ENCODE measurements at regions not wholly inside any gene's neighbourhood (a gene's known extent, or its start where the extent isn't known, plus 50 kb on each side); places are given as distances from the start of the nearest gene placed in this dataset.
"Not testable (repeated sequence)": the region's sequence is repeated elsewhere in the genome, so short reads cannot be mapped to it uniquely, and the experiment has no call there.

DNA sequence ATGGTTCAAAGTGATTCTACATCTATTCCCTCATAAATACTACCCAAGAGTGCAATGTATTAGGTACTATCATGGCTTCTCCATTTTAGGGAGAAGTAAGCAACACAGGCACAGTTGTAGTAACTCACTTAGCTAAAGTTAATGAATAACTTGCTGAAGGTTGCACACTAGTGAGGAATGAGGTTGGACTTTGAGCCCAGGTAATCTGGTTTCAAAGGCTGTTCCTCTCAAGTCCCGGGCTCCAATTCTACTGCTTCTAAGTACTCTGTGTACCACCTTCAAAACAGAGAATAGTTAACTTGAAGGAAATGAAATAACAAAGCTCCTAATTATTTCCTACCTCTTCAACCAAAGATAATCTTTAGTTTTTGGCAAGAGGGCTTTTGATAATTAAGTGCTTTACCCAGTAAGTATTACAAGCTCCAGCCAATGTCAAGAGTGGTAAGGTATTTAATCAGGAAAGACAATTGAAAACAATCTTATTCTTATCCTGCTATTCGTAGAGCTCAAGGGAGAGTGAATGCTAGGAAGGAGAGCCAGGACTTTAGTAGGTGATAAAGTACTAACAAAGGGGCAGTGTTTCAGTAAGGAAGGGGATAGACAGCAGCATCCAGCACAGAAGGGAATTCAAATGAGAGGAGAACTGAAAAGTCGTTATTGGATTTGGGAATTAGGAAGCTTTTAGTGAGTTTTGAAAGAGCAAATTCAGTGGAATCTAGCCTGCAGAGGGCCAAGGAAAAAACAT lies 158.2 kb upstream of the PTPRZ1 start:
- no peak for ATAC-seq (ENCODE audit: low FRiP score)

DNA sequence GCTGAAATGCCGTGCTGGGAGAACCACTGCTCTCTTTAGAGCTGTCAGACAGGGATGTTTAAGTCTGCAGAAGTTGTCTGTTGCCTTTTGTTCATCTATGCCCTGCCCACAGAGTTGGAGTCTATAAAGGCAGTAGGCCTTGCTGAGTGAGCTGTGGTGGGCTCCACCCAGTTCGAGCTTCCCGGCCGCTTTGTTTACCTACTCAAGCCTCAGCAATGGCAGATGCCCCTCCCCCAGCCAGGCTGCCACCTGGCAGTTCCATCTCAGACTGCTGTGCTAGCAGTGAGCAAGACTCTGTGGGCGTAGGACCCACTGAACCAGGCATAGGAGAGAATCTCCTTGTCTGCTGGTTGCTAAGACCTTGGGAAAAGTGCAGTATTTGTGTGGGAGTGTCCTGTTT lies 160.0 kb upstream of the PTPRZ1 start:
- H3K36me3 ChIP-seq (ENCODE audit: control insufficient read depth in 1 of 2, insufficient read depth in 2 of 2, low read length in 1 of 2); intact Hi-C loops (cut with DNase I); ATAC-seq (ENCODE audit: low FRiP score); H3K9me3 ChIP-seq (ENCODE audit: control insufficient read depth, low read length); H3K4me1 ChIP-seq (ENCODE audit: control insufficient read depth in 1 of 2, insufficient read depth in 2 of 2, low read length in 2 of 2); DNase-seq; H3K27ac ChIP-seq (ENCODE audit: low read depth in 1 of 2, low read length in 2 of 2); H3K4me3 ChIP-seq (ENCODE audit: low read length in 2 of 2); H3K27me3 ChIP-seq (ENCODE audit: control insufficient read depth in 1 of 2, insufficient read depth in 2 of 2, low read length in 1 of 2): not testable (repeated sequence)
- 55 to 58% methylated on average over 5 of the region's 5 CpGs for WGBS, 2 donors

More for the DNA sequence above, 158.2 kb upstream of the PTPRZ1 start:
- no peak for DNase-seq
- Histone ChIP-seq H3K4me1 (ENCODE audit: control insufficient read depth in 1 of 2, insufficient read depth in 2 of 2, low read length in 2 of 2) (no peaks in the 10 kb centered on the region), H3K36me3 (ENCODE audit: control insufficient read depth in 1 of 2, insufficient read depth in 2 of 2, low read length in 1 of 2) (no peaks in the 10 kb centered on the region), H3K27ac (ENCODE audit: low read depth in 1 of 2, low read length in 2 of 2) (no peak overlapping the region), H3K27me3 (ENCODE audit: control insufficient read depth in 1 of 2, insufficient read depth in 2 of 2, low read length in 1 of 2) (no peaks in the 10 kb centered on the region), H3K9me3 (ENCODE audit: control insufficient read depth, low read length) (no peaks in the 10 kb centered on the region), H3K4me3 (ENCODE audit: low read length in 2 of 2) (no peak overlapping the region)
- WGBS, 2 donors: 50 to 52% methylated on average over 3 of the region's 3 CpGs
- intact Hi-C loops (cut with DNase I): no loop called here

DNA sequence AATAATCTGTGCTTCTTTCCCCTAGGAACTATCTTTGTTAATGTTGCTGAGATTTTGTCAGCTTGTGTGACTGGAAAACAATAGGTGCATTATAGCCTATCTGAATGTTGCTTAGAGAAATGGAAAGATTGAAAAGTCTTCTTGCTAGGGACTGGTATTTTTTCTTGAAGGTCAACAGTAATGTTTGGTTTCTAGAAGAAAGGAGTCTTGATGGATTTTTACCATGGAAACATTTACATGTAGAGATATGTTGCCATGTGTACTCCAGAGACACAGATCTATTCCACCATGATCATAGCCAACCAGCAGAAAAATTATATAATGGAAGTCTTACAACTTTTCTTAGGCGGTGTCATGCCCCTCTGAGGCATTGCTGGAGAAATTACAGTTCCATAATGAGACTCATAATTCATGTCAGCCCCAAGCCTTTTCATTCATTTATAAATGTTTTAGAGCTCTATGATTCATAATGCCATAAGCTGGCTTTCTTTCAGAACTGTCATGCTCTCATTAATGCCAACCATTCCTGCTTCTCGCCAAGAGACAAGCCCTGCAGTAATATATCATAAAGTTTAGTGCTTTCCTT lies 175.1 kb upstream of the PTPRZ1 start:
- peaks cover 3% of the 10 kb centered on the region for H3K9me3 ChIP-seq (ENCODE audit: control insufficient read depth, low read length)
- DNase-seq (no peak), ATAC-seq (ENCODE audit: low FRiP score) (no peak)
- no peak overlapping the region for H3K4me3 ChIP-seq (ENCODE audit: low read length in 2 of 2)
- H3K27ac ChIP-seq (ENCODE audit: low read depth in 1 of 2, low read length in 2 of 2): no peak overlapping the region
- no peaks in the 10 kb centered on the region for H3K4me1 ChIP-seq (ENCODE audit: control insufficient read depth in 1 of 2, insufficient read depth in 2 of 2, low read length in 2 of 2)
- intact Hi-C loops (cut with DNase I): no loop called here
- peaks cover 0 to 3% of the 10 kb centered on the region in 2 donors for H3K27me3 ChIP-seq (ENCODE audit: control insufficient read depth in 1 of 2, insufficient read depth in 2 of 2, low read length in 1 of 2)
- WGBS, 2 donors: 9 to 14% methylated on average over 2 of the region's 2 CpGs
- H3K36me3 ChIP-seq (ENCODE audit: control insufficient read depth in 1 of 2, insufficient read depth in 2 of 2, low read length in 1 of 2): no peaks in the 10 kb centered on the region

DNA sequence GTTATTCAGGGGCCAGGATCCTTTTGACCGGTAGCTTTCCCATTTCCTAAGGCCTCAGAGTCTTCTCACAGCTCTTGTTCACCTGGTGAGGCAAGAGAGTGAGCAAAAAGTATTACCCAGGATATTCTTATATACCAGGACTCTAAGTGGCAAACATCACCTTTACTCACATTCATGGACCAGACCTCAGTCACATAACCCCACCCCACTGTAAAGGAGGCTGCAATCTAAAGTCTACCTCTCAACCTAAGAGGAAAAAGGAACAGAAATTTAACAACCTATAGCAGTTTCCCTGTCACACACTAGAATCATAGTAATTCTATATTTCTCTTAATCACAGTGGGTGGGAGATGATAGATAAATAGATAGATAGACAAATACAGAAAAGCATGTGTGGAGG lies 176.0 kb upstream of the PTPRZ1 start:
- WGBS, 2 donors: 96 to 97% methylated on average over 1 of the region's 1 CpG
- H3K9me3 ChIP-seq (ENCODE audit: control insufficient read depth, low read length): peaks cover 3% of the 10 kb centered on the region
- no peak for ATAC-seq (ENCODE audit: low FRiP score)
- intact Hi-C loops (cut with DNase I): no loop called here
- DNase-seq: no peak
- H3K36me3 ChIP-seq (ENCODE audit: control insufficient read depth in 1 of 2, insufficient read depth in 2 of 2, low read length in 1 of 2): no peaks in the 10 kb centered on the region
- H3K27me3 ChIP-seq (ENCODE audit: control insufficient read depth in 1 of 2, insufficient read depth in 2 of 2, low read length in 1 of 2): peaks cover 0 to 3% of the 10 kb centered on the region in 2 donors
- H3K4me3 ChIP-seq (ENCODE audit: low read length in 2 of 2): no peak overlapping the region
- no peak overlapping the region for H3K27ac ChIP-seq (ENCODE audit: low read depth in 1 of 2, low read length in 2 of 2)
- no peaks in the 10 kb centered on the region for H3K4me1 ChIP-seq (ENCODE audit: control insufficient read depth in 1 of 2, insufficient read depth in 2 of 2, low read length in 2 of 2)

DNA sequence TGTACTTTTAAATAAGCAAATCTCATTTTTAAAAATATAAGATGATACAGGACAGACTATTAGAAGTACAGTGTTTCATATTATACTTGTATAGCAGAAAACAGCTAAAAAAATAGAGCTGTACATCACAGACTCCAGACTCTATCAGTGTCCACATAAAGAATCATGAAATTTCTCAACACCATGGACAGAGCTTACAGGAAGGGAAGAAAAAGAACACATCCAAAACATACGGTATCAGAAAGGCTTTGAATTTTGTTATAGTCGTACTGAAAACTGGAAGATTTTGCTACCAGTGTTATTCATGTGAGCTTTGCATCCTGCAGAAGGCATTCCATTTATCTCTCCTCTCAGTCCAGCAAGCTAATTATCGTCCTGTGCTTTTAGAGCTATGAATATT lies 183.2 kb upstream of the PTPRZ1 start:
- Histone ChIP-seq H3K27me3 (ENCODE audit: control insufficient read depth in 1 of 2, insufficient read depth in 2 of 2, low read length in 1 of 2) (no peaks in the 10 kb centered on the region), H3K9me3 (ENCODE audit: control insufficient read depth, low read length) (peaks cover 3% of the 10 kb centered on the region), H3K4me3 (ENCODE audit: low read length in 2 of 2) (no peak overlapping the region), H3K36me3 (ENCODE audit: control insufficient read depth in 1 of 2, insufficient read depth in 2 of 2, low read length in 1 of 2) (no peaks in the 10 kb centered on the region), H3K27ac (ENCODE audit: low read depth in 1 of 2, low read length in 2 of 2) (no peak overlapping the region), H3K4me1 (ENCODE audit: control insufficient read depth in 1 of 2, insufficient read depth in 2 of 2, low read length in 2 of 2) (no peaks in the 10 kb centered on the region)
- DNase-seq: no peak
- 36 to 38% methylated on average over 3 of the region's 3 CpGs for WGBS, 2 donors
- no peak for ATAC-seq (ENCODE audit: low FRiP score)
- intact Hi-C loops (cut with DNase I): no loop called here

DNA sequence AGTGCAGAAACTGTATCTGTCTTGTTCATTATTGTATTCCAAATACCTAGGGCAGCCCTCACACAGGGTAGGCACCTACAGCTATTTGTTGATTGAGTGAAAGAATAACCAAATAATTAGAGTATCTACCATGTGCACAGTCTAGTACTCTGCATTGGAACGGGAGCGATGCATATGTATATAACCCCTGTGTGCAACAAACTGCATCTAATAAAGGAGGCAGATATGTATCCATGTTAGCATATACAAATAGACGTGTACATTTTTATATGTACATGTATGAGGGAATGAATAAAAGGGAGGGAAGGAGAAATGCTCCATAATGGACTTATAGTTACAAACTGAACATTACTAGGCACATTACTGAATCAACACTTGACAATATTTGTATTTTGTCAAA lies 191.3 kb upstream of the PTPRZ1 start:
- intact Hi-C loops (cut with DNase I): no loop called here
- 91 to 94% methylated on average over 3 of the region's 3 CpGs for WGBS, 2 donors
- no peak for DNase-seq
- no peaks in the 10 kb centered on the region for H3K36me3 ChIP-seq (ENCODE audit: control insufficient read depth in 1 of 2, insufficient read depth in 2 of 2, low read length in 1 of 2)
- no peak overlapping the region for H3K4me3 ChIP-seq (ENCODE audit: low read length in 2 of 2)
- H3K9me3 ChIP-seq (ENCODE audit: control insufficient read depth, low read length): no peaks in the 10 kb centered on the region
- no peaks in the 10 kb centered on the region for H3K4me1 ChIP-seq (ENCODE audit: control insufficient read depth in 1 of 2, insufficient read depth in 2 of 2, low read length in 2 of 2)
- H3K27me3 ChIP-seq (ENCODE audit: control insufficient read depth in 1 of 2, insufficient read depth in 2 of 2, low read length in 1 of 2): no peaks in the 10 kb centered on the region
- no peak overlapping the region for H3K27ac ChIP-seq (ENCODE audit: low read depth in 1 of 2, low read length in 2 of 2)
- no peak for ATAC-seq (ENCODE audit: low FRiP score)

DNA sequence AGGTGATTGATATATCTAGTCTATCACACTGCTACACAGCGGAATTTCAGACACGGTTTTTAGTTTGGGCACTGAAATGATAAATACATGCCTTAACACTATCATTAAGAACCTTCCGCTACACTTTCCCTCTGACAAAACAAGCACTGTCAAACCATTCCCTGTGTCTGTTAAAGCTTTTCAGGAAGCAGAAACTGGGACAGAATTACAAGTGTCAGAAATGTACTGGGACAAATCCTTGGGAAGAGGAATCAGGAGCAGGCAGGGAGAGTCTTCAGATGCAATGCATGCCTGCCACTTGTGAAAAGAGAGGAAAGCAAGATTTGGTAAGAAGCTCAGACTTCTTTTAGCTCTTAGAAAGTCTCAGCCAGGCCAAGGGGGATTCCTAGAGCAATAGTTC lies 196.8 kb upstream of the PTPRZ1 start:
- Histone ChIP-seq H3K27ac (ENCODE audit: low read depth in 1 of 2, low read length in 2 of 2) (no peak overlapping the region), H3K36me3 (ENCODE audit: control insufficient read depth in 1 of 2, insufficient read depth in 2 of 2, low read length in 1 of 2) (no peaks in the 10 kb centered on the region), H3K4me3 (ENCODE audit: low read length in 2 of 2) (no peak overlapping the region), H3K9me3 (ENCODE audit: control insufficient read depth, low read length) (peaks cover 1% of the 10 kb centered on the region), H3K4me1 (ENCODE audit: control insufficient read depth in 1 of 2, insufficient read depth in 2 of 2, low read length in 2 of 2) (no peaks in the 10 kb centered on the region), H3K27me3 (ENCODE audit: control insufficient read depth in 1 of 2, insufficient read depth in 2 of 2, low read length in 1 of 2) (no peaks in the 10 kb centered on the region)
- WGBS, 2 donors: 80 to 83% methylated on average over 3 of the region's 3 CpGs
- intact Hi-C loops (cut with DNase I): no loop called here
- DNase-seq (no peak), ATAC-seq (ENCODE audit: low FRiP score) (no peak)

DNA sequence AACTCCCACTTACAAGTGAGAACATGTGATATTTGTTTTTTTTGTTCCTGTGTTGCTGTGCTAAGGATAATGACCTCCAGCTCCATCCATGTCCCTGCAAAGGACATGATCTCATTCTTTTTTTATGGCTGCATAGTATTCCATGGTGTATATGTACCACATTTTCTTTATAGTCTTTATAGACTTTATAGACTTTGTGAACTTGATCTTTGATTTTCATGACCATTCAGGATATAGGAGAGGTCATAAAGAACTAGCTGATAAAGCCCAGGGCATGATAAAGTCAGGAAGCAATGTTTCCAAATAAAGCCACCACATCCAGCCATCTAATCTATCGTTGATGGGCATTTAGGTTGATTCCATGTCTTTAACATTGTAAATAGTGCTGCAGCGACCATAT lies 198.5 kb upstream of the PTPRZ1 start:
- H3K36me3 ChIP-seq (ENCODE audit: control insufficient read depth in 1 of 2, insufficient read depth in 2 of 2, low read length in 1 of 2); H3K4me1 ChIP-seq (ENCODE audit: control insufficient read depth in 1 of 2, insufficient read depth in 2 of 2, low read length in 2 of 2); H3K27ac ChIP-seq (ENCODE audit: low read depth in 1 of 2, low read length in 2 of 2); DNase-seq; intact Hi-C loops (cut with DNase I); H3K4me3 ChIP-seq (ENCODE audit: low read length in 2 of 2); H3K27me3 ChIP-seq (ENCODE audit: control insufficient read depth in 1 of 2, insufficient read depth in 2 of 2, low read length in 1 of 2); H3K9me3 ChIP-seq (ENCODE audit: control insufficient read depth, low read length); ATAC-seq (ENCODE audit: low FRiP score): not testable (repeated sequence)
- whole genome bisulfite sequencing, 2 donors: 91 to 95% methylated on average over 2 of the region's 2 CpGs

DNA sequence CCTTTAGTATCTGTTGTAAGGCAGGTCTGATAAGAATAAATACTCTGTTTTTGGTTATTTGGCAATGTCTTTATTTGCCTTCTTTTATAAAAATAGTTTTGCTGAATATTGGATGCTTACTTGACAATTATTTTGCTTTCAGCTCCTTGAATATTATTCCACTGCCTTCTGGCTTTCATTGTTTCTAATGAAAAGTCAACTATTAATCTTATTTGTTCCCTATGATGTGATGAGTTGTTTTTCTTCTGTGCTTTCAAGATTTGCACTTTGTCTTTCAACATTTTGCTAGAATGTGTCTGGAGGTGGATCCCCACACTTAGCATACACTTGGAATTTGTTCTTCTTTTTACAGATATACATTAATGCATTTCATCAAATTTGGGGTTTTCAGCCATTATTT lies 203.8 kb upstream of the PTPRZ1 start:
- Histone ChIP-seq H3K27me3 (ENCODE audit: control insufficient read depth in 1 of 2, insufficient read depth in 2 of 2, low read length in 1 of 2) (no peaks in the 10 kb centered on the region), H3K4me1 (ENCODE audit: control insufficient read depth in 1 of 2, insufficient read depth in 2 of 2, low read length in 2 of 2) (no peaks in the 10 kb centered on the region), H3K4me3 (ENCODE audit: low read length in 2 of 2) (no peak overlapping the region), H3K27ac (ENCODE audit: low read depth in 1 of 2, low read length in 2 of 2) (no peak overlapping the region), H3K9me3 (ENCODE audit: control insufficient read depth, low read length) (no peaks in the 10 kb centered on the region), H3K36me3 (ENCODE audit: control insufficient read depth in 1 of 2, insufficient read depth in 2 of 2, low read length in 1 of 2) (no peaks in the 10 kb centered on the region)
- ATAC-seq (ENCODE audit: low FRiP score) (no peak), DNase-seq (no peak)
- intact Hi-C loops (cut with DNase I): no loop called here

Data from aorta (tissue), 5 donors.